HCT116 (cell line): ENCODE measurements at regions not wholly inside any gene's neighbourhood (a gene's known extent, or its start where the extent isn't known, plus 50 kb on each side); places are given as distances from the start of the nearest gene placed in this dataset.

Experiments
- ATAC-seq: fragments of 200-7000 bp; cut with Tn5 transposase; 2 replicates; pipeline ENCODE4 v1.9.1; 2020; ENCODE audit warnings: mild to moderate bottlenecking, moderate library complexity
- BruUV-seq: library from RNA; stranded (reverse); fragments of 400-500 nt; replicated peaks from 2 replicates; lab custom pipeline; 2021; lab: Mats Ljungman, UMichigan
- CTCF ChIA-PET: fragments of 300-600 bp; sonication (Branson Sonifier 250); formaldehyde crosslinking; loops from one replicate; lab custom pipeline; 2021; ENCODE audit warnings: antibody characterized with exemption; lab: Charles Lee
- POLR2A ChIA-PET: fragments of 300-600, 350-600 bp; sonication (Branson Sonifier 250); formaldehyde crosslinking; loops from one replicate; lab custom pipeline; 2021; ENCODE audit warnings: antibody characterized with exemption; lab: Charles Lee
- RAD21 ChIA-PET, 2 experiments: fragments of 300-600 bp; sonication (Branson Sonifier 250); formaldehyde crosslinking; loops; one replicate each; lab custom pipeline; 2023; ENCODE audit warnings: low total read pairs in 2 of 2; ENCODE audit not compliant: uncharacterized antibody in 2 of 2, unreplicated experiment in 2 of 2, low non-redundant PET in 1 of 2; lab: Charles Lee
- DNase-seq: peaks from one replicate; pipeline ENCODE4 v3.0.0-alpha.2; 2010; ENCODE audit warnings: low read depth, low spot score
- H2AFZ ChIP-seq: fragments of 200-600 bp; shearing (Covaris generic), sonication (generic); 2 replicates; pipeline ENCODE4 v1.6.1; 2017; ENCODE audit warnings: low read depth, mixed run types, mixed read lengths, antibody characterized with exemption, low read length; ENCODE audit not compliant: poor library complexity, severe bottlenecking
- H3K27ac ChIP-seq: 2 replicates; pipeline ENCODE4 v1.5.1; 2012; ENCODE audit warnings: low read depth, low read length
- H3K27me3 ChIP-seq: fragments of 200-600 bp; sonication (generic); 2 replicates; pipeline ENCODE4 v1.6.1; 2016; ENCODE audit warnings: mixed run types, low read length, mixed read lengths; ENCODE audit not compliant: insufficient read depth
- H3K36me3 ChIP-seq, 2 experiments: fragments of 200-500 bp in 1 of 2; fragments of 200-600 bp in 1 of 2; sonication (Bioruptor generic) in 1 of 2; sonication (generic) in 1 of 2; 2 replicates each; pipeline versions ENCODE4 v1.5.1 to v1.6.1; 2014 to 2016; ENCODE audit warnings: low read length in 2 of 2, inconsistent platforms in 1 of 2, mixed read lengths in 1 of 2, mixed run types in 1 of 2; ENCODE audit not compliant: insufficient read depth in 2 of 2, control insufficient read depth in 1 of 2
- H3K4me1 ChIP-seq, 2 experiments: fragments of 200-600 bp in 1 of 2; sonication (generic) in 1 of 2; 2 replicates each; pipeline versions ENCODE4 v1.5.1 to v1.6.1; 2012 to 2017; ENCODE audit warnings: low read length in 2 of 2, inconsistent platforms in 1 of 2, mild to moderate bottlenecking in 1 of 2, mixed read lengths in 1 of 2, mixed run types in 1 of 2, moderate library complexity in 1 of 2; ENCODE audit not compliant: insufficient read depth in 2 of 2, control insufficient read depth in 1 of 2
- H3K4me2 ChIP-seq: fragments of 200-600 bp; sonication (generic); 2 replicates; pipeline ENCODE4 v1.6.1; 2017; ENCODE audit warnings: mixed run types, low read length, mixed read lengths
- H3K4me3 ChIP-seq, 2 experiments: fragments of 200-600 bp in 1 of 2; sonication (generic) in 1 of 2; replicated peaks in 1 of 2; 2 replicates each; pipeline ENCODE4 v1.5.1; 2011 to 2016; ENCODE audit warnings: low read length in 2 of 2, control low read depth in 1 of 2, low read depth in 1 of 2, mild to moderate bottlenecking in 1 of 2, mixed read lengths in 1 of 2, mixed run types in 1 of 2
- H3K79me2 ChIP-seq: fragments of 200-600 bp; sonication (generic); 2 replicates; pipeline ENCODE4 v1.6.1; 2017; ENCODE audit warnings: mild to moderate bottlenecking, mixed run types, low read length, moderate library complexity, mixed read lengths; ENCODE audit not compliant: insufficient read depth
- H3K9ac ChIP-seq: fragments of 200-600 bp; sonication (generic); 2 replicates; pipeline ENCODE4 v1.6.1; 2016; ENCODE audit warnings: low read length, mixed read lengths
- H3K9me2 ChIP-seq: fragments of 200-600 bp; sonication (generic), shearing (Covaris generic); 2 replicates; pipeline ENCODE4 v1.6.1; 2017; ENCODE audit warnings: mixed run types, mild to moderate bottlenecking, moderate library complexity; ENCODE audit not compliant: insufficient read depth
- H3K9me3 ChIP-seq, 2 experiments: fragments of 200-500 bp in 1 of 2; fragments of 200-600 bp in 1 of 2; sonication (Bioruptor generic) in 1 of 2; sonication (generic) in 1 of 2; 2 replicates each; pipeline ENCODE4 v1.6.1; 2014 to 2017; ENCODE audit warnings: low read length in 2 of 2, mixed read lengths in 2 of 2, inconsistent platforms in 1 of 2, low read depth in 1 of 2, mild to moderate bottlenecking in 1 of 2, mixed run types in 1 of 2, moderate library complexity in 1 of 2; ENCODE audit not compliant: control insufficient read depth in 1 of 2, insufficient read depth in 1 of 2
- H4K20me1 ChIP-seq: fragments of 200-600 bp; sonication (generic), shearing (Covaris generic); 2 replicates; pipeline ENCODE4 v1.6.1; 2017; ENCODE audit warnings: mixed run types, mild to moderate bottlenecking, moderate library complexity; ENCODE audit not compliant: insufficient read depth
- CEBPB ChIP-seq: IDR thresholded peaks from 2 replicates; pipeline ENCODE4 v1.6.1; 2012; ENCODE audit warnings: low read depth
- EGR1 ChIP-seq: IDR thresholded peaks from 2 replicates; pipeline ENCODE4 v1.6.1; 2012; ENCODE audit warnings: low read depth
- EZH2phosphoT487 ChIP-seq: fragments of 200-600 bp; IDR thresholded peaks from 2 replicates; pipeline ENCODE4 v1.6.1; 2018; ENCODE audit warnings: antibody characterized with exemption, borderline replicate concordance
- FOSL1 ChIP-seq: IDR thresholded peaks from 2 replicates; pipeline ENCODE4 v1.6.1; 2012; ENCODE audit warnings: low read depth
- MAX ChIP-seq: IDR thresholded peaks from 2 replicates; pipeline ENCODE4 v1.6.1; 2012
- POLR2A ChIP-seq: IDR thresholded peaks from 2 replicates; pipeline ENCODE4 v1.7.0; 2011; ENCODE audit warnings: borderline replicate concordance; ENCODE audit not compliant: insufficient read depth, insufficient read length; ENCODE audit errors: extremely low read depth
- REST ChIP-seq: IDR thresholded peaks from 2 replicates; pipeline ENCODE4 v1.6.1; 2012; ENCODE audit warnings: low read depth
- SIN3A ChIP-seq: IDR thresholded peaks from 2 replicates; pipeline ENCODE4 v1.6.1; 2012; ENCODE audit warnings: low read depth
- SRF ChIP-seq: IDR thresholded peaks from 2 replicates; pipeline ENCODE4 v1.6.1; 2012; ENCODE audit warnings: low read depth
- YY1 ChIP-seq: IDR thresholded peaks from 2 replicates; pipeline ENCODE4 v1.6.1; 2011; ENCODE audit warnings: low read length, low read depth, moderate library complexity, mild to moderate bottlenecking; ENCODE audit not compliant: insufficient replicate concordance; ENCODE audit errors: extremely low read depth
- ZBTB33 ChIP-seq: IDR thresholded peaks from 2 replicates; pipeline ENCODE4 v1.6.1; 2011; ENCODE audit warnings: mild to moderate bottlenecking, low read length, moderate library complexity; ENCODE audit not compliant: insufficient replicate concordance; ENCODE audit errors: extremely low read depth
- ZFX ChIP-seq: fragments of 450-650 bp; IDR thresholded peaks from 2 replicates; pipeline ENCODE4 v1.6.1; 2017
- intact Hi-C: fragments of 100-400 bp; cut with micrococcal nuclease; formaldehyde crosslinking; loops from 2 replicates; pipeline ENCODE4 v1.10.0; 2022

GRCh38 chr11:86134580-86135318 lies 65.9 kb upstream of the PICALM start:
- BruUV-seq, result no TSS peak
- no peak for ATAC-seq
- H3K27me3 ChIP-seq, result no peaks in the 10 kb centered on the region
- intact Hi-C loops, result no loop called here
- no peak for DNase-seq
- CTCF ChIA-PET, result no interaction called here
- no peaks in the 10 kb centered on the region for H3K4me1 ChIP-seq
- H3K9ac ChIP-seq, result no peak overlapping the region
- no peak overlapping the region for H3K4me3 ChIP-seq
- H3K27ac ChIP-seq, result no peak overlapping the region
- H3K9me3 ChIP-seq, result no peaks in the 10 kb centered on the region
- TF ChIP-seq POLR2A (no peak), MAX (no peak), YY1 (no peak), ZFX (no peak), ZBTB33 (no peak), CEBPB (no peak), FOSL1 (no peak), SRF (no peak), SIN3A (no peak), REST (no peak), EGR1 (no peak), EZH2phosphoT487 (no peak)
- TF ChIP-seq, all 23 proteins: peak for 0
- H3K9me2 ChIP-seq, result no peaks in the 10 kb centered on the region
- no peaks in the 10 kb centered on the region for H3K79me2 ChIP-seq
- H3K36me3 ChIP-seq, result no peaks in the 10 kb centered on the region
- ChIA-PET RAD21 (no interaction called here), POLR2A (no interaction called here)
- H2AFZ ChIP-seq, result no peak overlapping the region
- no peaks in the 10 kb centered on the region for H4K20me1 ChIP-seq
- H3K4me2 ChIP-seq, result no peak overlapping the region
